Right lobe of liver (tissue), 4 donors: ENCODE measurements at regions not wholly inside any gene's neighbourhood (a gene's known extent, or its start where the extent isn't known, plus 50 kb on each side); places are given as distances from the start of the nearest gene placed in this dataset.

ENCODE experiments used
- CTCF ChIP-seq, 4 donors: fragments of 200-600 bp in 3 of 4; fragments of 450-650 bp in 1 of 4; IDR thresholded peaks; one replicate each; pipeline versions ENCODE4 v1.5.1 to v1.8.0; 2016 to 2022; ENCODE audit warnings: antibody characterized with exemption in 4 of 4, mild to moderate bottlenecking in 2 of 4
- POLR2A ChIP-seq: fragments of 450-650 bp; IDR thresholded peaks from one replicate; pipeline ENCODE4 v1.6.1; 2017; ENCODE audit warnings: antibody characterized with exemption, mild to moderate bottlenecking
- donor health status: DM: no; HTN: no; CAD: no.
- donor health status: DM: no; HTN: no; CAD: no.
- donor health status: DM: no; HTN: yes; CAD: no.

DNA sequence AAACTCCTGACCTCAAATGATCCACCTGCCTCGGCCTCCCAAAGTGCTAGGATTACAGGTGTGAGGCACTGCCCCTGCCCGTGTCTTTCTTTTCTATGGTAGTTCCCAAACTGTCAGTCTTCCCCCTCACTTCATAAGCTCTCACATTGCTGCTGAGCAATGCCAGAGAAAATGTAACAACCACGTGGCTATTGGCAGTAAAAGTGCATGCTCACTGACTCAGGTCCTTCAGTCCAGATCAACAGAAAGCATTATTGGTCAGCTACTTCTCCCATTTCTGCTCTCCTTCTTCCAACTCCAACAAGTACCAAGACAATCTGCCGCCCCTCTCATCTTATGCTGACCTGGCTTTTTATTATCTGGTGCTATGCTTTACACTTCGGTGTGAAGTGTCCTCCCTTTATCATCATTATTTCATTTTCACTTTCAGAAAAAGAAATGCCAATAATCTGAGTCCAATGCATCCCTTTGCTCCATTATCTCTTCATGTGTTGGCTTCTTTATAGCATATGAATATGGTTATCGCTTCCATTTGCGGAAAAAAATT lies 133.8 kb upstream of the UGT8 start:
- TF ChIP-seq CTCF (IDR thresholded peaks at IDR 0.05) (no peak), POLR2A (no peak)
